Cerebellar cortex (tissue), 1 donor: ENCODE measurements at regions not wholly inside any gene's neighbourhood (a gene's known extent, or its start where the extent isn't known, plus 50 kb on each side); places are given as distances from the start of the nearest gene placed in this dataset.

Experiments used
- DNase-seq: peaks from one replicate; pipeline ENCODE4 v3.0.0-alpha.2; 2015; ENCODE audit warnings: low spot score

DNA sequence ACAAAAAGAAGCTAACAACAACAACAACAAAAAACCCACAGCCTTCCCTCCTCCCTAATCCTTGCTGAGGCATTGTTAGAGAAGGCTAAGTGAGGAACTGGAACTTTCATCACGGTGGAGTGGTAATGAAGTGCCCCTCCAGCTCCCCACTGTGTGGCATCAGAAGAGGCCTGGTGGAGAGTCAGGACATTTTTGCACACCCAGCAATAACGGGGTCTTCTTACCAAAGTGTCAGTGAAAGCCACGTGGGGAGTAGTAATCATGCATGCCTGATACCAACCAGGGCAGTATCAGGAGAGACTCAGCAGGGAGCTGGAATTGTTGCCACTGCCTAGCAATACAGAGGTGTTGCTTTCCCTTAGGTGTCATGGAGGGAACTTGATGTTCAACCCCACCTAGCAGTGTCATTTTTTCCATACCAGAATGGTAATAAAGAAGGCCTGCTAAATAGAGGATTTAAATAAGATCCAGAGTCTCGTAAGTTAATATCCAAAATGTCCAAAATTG, 299.7 kb upstream of the RGS6 start:
- no peak for DNase-seq

- DNase-seq = no peak
Observed at GRCh38 chr14:71636076-71636475, 296.2 kb upstream of the RGS6 start.

DNA sequence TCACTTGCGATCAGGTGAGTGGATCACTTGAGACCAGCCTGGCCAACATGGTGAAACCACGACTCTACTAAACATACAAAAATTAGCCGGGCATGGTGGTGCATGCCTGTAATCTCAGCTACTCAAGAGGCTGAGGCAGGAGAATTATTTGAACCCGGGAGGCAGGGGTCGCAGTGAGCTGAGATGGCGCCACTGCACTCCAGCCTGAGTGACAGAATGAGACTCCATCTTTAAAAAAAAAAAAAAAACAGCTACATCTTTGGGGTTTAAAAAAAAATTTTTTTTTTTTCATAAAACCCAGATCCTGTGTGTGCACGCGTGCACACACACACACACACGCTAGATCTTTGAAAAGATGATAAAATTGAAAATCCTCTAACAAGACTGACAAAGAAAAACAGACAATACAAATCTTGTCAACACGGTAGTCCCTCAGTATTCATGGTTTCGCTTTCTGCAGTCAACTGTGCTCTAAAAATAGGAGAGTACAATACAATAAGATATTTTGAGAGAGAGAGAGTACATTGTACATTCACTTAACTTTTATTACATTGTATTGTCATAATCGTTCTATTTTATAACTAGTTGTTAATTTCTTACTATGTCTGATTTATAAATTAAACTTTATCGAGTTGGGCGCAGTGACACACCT, 295.3 kb upstream of the RGS6 start:
- DNase-seq = no peak

- no peak for DNase-seq
Observed at GRCh38 chr14:71638523-71639196, 293.6 kb upstream of the RGS6 start.

GRCh38 chr14:71642715-71643114, 289.5 kb upstream of the RGS6 start:
- no peak for DNase-seq

- DNase-seq = no peak
Observed at GRCh38 chr14:71645656-71646055, 286.6 kb upstream of the RGS6 start.

DNA sequence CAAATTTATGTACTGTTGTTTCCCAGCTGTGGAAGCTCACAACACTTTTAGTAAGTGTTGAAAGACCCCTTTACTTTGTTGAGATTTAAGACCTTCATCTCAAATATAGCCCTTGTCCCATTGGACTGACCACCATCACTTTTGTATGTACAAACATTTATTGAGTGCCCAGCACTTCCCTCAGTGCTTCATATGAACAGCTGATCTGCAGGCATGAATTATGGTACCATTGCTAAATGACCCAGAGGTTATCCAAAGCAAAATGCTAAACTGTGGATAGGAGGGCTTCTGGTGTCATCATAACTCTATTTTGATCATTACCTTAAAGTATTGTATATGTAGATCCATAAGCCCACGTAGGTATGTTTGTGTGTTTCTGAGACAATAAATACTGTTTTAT, 285.7 kb upstream of the RGS6 start:
- DNase-seq = no peak

DNA sequence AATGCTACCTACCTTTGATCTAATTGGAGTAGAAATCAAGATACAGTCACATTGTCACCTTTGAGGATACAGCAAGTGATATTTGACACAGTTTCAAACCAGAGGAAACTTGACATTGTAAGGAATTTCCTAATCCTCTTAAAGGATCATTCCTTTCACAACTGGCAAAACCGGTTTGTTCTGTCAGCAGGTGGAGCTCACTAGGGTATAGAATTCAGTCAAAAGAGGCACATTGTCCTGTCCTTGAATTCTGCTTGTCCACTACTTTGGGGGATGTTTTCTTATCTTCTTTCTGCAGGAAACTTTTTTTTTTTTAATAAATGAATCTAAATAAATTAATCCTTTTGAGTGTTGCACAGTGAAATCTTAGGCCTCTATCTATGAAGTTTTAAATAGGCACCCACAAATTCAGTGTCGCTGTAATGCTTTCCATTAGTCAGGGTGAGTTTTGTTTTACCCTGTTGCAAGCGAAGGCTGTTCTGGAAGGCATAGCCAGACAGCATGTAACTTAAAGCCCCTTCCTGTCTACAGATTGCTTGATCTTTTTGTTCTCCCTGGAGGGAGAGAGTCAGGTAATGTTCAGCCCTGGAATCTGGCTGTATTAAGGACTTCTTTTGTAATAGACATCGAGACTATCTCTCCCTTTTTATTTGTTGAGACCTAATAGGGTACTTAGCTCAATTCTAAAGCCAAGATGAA, 285.0 kb upstream of the RGS6 start:
- no peak for DNase-seq

DNA sequence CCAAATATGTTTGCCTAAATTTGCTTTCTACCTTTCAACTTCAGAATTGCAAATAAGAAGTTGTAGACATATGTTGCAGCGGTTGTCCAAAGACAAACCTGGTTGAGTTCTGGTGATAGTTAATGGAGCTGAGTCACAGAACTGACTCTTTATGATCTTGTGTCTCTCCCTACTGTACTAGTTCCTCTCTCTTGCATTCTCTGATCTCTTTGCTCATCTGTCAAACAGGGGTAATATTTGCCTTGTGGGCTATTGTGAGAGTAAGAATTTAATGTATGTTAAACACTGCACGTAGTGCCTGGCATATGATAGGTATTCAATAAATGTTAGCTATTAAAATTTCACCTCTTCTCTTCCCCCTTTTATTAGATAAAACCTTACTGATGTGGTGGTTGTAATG, 283.5 kb upstream of the RGS6 start:
- DNase-seq = no peak

DNA sequence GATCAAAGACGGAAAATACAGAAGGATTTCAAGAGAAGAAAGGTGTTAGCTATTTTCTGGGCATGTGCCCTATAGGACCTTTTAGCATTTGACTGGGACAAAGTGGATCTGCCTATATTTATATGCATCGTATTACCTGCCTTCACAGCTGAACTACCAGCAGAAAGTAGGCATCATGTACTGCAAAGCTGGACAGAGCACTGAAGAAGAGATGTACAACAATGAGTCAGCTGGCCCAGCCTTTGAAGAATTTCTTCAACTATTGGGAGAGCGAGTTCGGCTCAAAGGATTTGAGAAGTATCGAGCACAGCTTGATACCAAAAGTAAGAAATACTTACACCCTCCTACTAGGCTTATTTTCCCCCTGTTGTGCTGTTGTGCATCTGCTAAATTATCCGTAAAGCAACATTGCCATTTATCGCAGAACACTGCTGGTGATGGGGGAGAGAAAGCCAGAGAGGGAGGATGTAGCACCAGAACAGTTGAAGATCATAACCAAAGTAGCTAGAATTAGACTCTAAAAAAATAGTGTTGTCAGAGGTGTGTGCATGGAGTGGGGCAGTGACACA, 282.0 kb upstream of the RGS6 start:
- no peak for DNase-seq

DNA sequence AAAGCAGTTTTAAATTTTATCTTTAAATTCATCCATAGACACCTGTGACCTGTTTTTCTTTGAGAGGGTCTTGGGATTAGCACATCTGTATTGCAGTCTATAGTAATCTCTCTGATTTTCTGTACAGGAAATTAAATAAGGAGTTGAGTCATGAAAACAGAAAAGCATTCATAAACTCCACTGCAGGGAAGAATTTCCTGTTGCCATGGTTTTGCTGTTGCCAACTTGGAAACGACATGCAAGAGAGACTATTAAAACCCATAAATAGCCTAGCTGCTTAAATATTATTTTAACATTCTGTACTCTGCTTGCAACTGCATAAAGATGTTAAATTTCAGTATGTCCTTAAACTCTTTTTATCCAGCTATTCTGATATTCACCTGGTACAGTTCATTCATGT, 281.0 kb upstream of the RGS6 start:
- peak; percentile 35 for DNase-seq

GRCh38 chr14:71652368-71652767, 279.9 kb upstream of the RGS6 start:
- DNase-seq = no peak

DNA sequence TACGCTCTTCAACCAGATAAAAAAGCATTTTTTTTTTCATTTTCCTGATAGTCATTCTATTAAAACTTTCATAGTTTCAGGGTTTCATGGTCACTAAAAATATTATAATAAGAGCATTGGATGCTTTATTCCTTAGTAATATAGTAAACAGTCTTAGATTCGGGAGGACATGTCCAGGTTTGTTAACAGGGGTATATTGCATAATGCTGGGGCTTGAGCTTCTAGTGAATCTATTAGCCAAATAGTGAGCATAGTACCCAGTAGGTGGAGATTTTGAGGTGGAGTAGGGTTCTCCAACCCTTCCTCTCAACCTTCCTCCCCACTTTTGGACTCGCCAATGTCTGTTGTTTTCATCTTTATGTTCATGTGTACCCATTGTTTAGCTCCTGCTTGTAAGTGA, 277.4 kb upstream of the RGS6 start:
- DNase-seq = no peak

- DNase-seq = peak; percentile 78
Observed at GRCh38 chr14:71658261-71658860, 273.9 kb upstream of the RGS6 start.

- DNase-seq = no peak
Observed at GRCh38 chr14:71659159-71659558, 273.1 kb upstream of the RGS6 start.

DNA sequence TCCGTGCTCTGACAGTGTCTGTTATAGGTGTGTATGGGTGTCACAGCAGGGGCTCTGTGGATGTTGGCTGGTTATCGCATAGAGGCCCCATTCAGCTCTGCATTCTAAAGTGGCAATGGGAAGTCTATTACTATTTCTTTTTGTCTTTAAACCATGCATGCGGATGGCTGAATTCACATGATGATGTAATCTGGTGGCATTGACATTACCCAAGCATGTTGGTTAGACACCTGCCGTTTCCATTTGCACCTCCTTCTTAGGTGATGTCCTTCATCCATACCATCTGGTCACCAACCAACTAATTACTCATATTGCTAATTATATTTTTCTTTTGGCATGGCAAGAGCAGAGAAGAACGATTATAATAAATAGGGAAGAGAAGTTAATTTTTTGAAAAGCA, 270.8 kb upstream of the RGS6 start:
- peak; percentile 89 for DNase-seq

- DNase-seq = peak; percentile 61
Observed at GRCh38 chr14:71662291-71662790, 269.9 kb upstream of the RGS6 start.

DNA sequence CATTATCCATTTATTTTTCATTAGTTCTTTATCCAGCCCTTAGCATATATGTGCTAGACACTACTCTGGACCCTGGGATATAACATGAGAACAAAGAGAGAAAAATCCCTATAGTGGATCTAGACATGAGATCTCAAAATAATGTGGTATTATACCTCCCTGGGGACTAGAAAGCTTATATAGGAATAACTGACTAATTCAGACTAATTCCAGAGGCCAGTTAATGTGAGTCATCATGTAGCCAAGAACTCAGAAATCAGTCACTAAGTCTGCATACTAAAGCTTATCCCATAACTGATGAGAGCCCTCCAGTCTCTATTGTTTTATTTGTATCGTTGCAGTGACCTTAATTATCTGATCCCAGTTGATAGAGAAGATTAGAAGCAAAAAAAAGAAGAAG, 267.1 kb upstream of the RGS6 start:
- DNase-seq = no peak

- DNase-seq = no peak
Observed at GRCh38 chr14:71665781-71666180, 266.4 kb upstream of the RGS6 start.

DNA sequence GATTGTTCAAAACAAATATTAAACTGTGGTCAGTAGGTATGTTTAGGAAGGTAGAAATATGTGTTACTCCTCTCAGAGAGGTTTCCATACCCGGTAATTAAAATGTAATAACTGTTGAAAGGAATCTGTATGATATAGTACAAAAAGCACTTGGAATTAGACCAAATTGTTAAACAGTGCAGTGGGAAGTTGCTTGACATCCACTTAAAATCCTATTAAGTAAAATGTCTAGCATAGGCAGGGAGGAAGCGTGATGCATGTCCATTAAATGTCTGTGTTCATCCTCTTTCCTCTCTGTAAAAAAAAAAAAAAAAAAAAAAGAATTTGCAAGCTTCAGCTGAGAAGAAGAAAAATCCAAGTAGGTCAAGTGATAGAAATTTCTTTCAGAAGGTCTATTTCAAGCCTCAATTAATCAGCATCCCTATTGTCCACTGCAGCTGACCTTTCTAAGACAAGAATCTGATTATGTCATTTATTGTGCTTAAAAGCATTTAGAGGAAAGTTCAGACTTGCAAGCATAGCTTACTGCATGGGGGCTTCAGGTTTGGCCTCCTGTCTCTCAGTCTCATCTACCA, 265.6 kb upstream of the RGS6 start:
- DNase-seq = no peak

GRCh38 chr14:71668186-71668912, 263.9 kb upstream of the RGS6 start:
- no peak for DNase-seq
